Mesenteric fat pad (tissue), 1 donor: ENCODE measurements at regions not wholly inside any gene's neighbourhood (a gene's known extent, or its start where the extent isn't known, plus 50 kb on each side); places are given as distances from the start of the nearest gene placed in this dataset.
"Not testable (repeated sequence)": the region's sequence is repeated elsewhere in the genome, so short reads cannot be mapped to it uniquely, and the experiment has no call there.

Source experiments
- DNase-seq: peaks from one replicate; pipeline ENCODE4 v3.0.0-alpha.2; 2020; ENCODE audit warnings: low spot score
- donor health status: DM: yes; HTN: yes; CAD: no.

GRCh38 chr7:131648491-131648890, 92.1 kb upstream of the PODXL start:
- no peak for DNase-seq

GRCh38 chr7:131646203-131646602, 89.8 kb upstream of the PODXL start:
- DNase-seq, result no peak

GRCh38 chr7:131642429-131642828, 86.0 kb upstream of the PODXL start:
- no peak for DNase-seq

GRCh38 chr7:131640686-131641085, 84.3 kb upstream of the PODXL start:
- DNase-seq, result no peak

- no peak for DNase-seq
Measured at GRCh38 chr7:131638641-131639430, 82.4 kb upstream of the PODXL start.

GRCh38 chr7:131637859-131638258, 81.4 kb upstream of the PODXL start:
- DNase-seq, result no peak

- DNase-seq, result no peak
Measured at GRCh38 chr7:131636092-131636491, 79.7 kb upstream of the PODXL start.

GRCh38 chr7:131634197-131634596, 77.8 kb upstream of the PODXL start:
- not testable (repeated sequence) for DNase-seq

- DNase-seq, result no peak
Measured at GRCh38 chr7:131633342-131633843, 77.0 kb upstream of the PODXL start.

- DNase-seq, result no peak
Measured at GRCh38 chr7:131630427-131630826, 74.0 kb upstream of the PODXL start.

- no peak for DNase-seq
Measured at GRCh38 chr7:131629217-131629882, 72.9 kb upstream of the PODXL start.

GRCh38 chr7:131628634-131629033, 72.2 kb upstream of the PODXL start:
- DNase-seq, result no peak

GRCh38 chr7:131627735-131628190, 71.3 kb upstream of the PODXL start:
- no peak for DNase-seq

- no peak for DNase-seq
Measured at GRCh38 chr7:131626643-131627042, 70.2 kb upstream of the PODXL start.

- DNase-seq, result no peak
Measured at GRCh38 chr7:131625817-131626372, 69.5 kb upstream of the PODXL start.

GRCh38 chr7:131625345-131625744, 68.9 kb upstream of the PODXL start:
- not testable (repeated sequence) for DNase-seq

GRCh38 chr7:131624536-131624935, 68.1 kb upstream of the PODXL start:
- DNase-seq, result no peak

GRCh38 chr7:131623154-131623553, 66.7 kb upstream of the PODXL start:
- DNase-seq, result no peak

GRCh38 chr7:131621652-131622051, 65.2 kb upstream of the PODXL start:
- DNase-seq, result no peak

GRCh38 chr7:131620673-131621609, 64.5 kb upstream of the PODXL start:
- DNase-seq, result no peak
